Adrenal gland (tissue), 9 donors: ENCODE measurements at regions not wholly inside any gene's neighbourhood (a gene's known extent, or its start where the extent isn't known, plus 50 kb on each side); places are given as distances from the start of the nearest gene placed in this dataset.

Experiments
- DNase-seq, 7 donors: peaks; one replicate each; pipeline ENCODE4 v3.0.0-alpha.2; 2019 to 2020
- H3K27ac ChIP-seq, 5 donors: fragments of 200-600 bp; sonication (generic) in 4 of 5; 1 replicate in 3 of 5; 2 replicates in 2 of 5; pipeline versions ENCODE4 v1.5.1 to v1.8.0; 2016 to 2020; ENCODE audit warnings: mild to moderate bottlenecking in 1 of 5
- H3K27me3 ChIP-seq: fragments of 200-600 bp; 2 replicates; pipeline ENCODE4 v1.8.0; 2021
- H3K36me3 ChIP-seq, 2 donors: fragments of 200-600 bp; replicated peaks in 1 of 2; 1 replicate in 1 of 2; 2 replicates in 1 of 2; pipeline versions ENCODE4 v1.5.1 to v1.8.0; 2018 to 2022
- H3K4me1 ChIP-seq, 2 donors: fragments of 200-600 bp; replicated peaks in 1 of 2; 1 replicate in 1 of 2; 2 replicates in 1 of 2; pipeline versions ENCODE4 v1.5.1 to v1.8.0; 2018 to 2021
- H3K4me3 ChIP-seq, 4 donors: fragments of 200-600 bp; sonication (generic) in 3 of 4; one replicate each; pipeline ENCODE4 v1.5.1; 2016 to 2018
- H3K9me3 ChIP-seq, 3 donors: fragments of 200-600 bp; sonication (generic) in 1 of 3; replicated peaks in 1 of 3; 1 replicate in 2 of 3; 2 replicates in 1 of 3; pipeline versions ENCODE4 v1.5.1 to v1.8.0; 2016 to 2021
- CTCF ChIP-seq, 6 experiments: fragments of 450-650 bp in 4 of 6; fragments of 200-600 bp in 2 of 6; sonication (generic) in 1 of 6; IDR thresholded peaks; 1 replicate in 5 of 6; 2 replicates in 1 of 6; pipeline versions ENCODE4 v1.5.1 to v1.8.0; 2016 to 2021; ENCODE audit warnings: antibody characterized with exemption in 6 of 6, mild to moderate bottlenecking in 2 of 6, moderate library complexity in 1 of 6
- POLR2A ChIP-seq, 2 donors: fragments of 450-650 bp; IDR thresholded peaks; one replicate each; pipeline ENCODE4 v1.6.1; 2017; ENCODE audit warnings: antibody characterized with exemption in 2 of 2, mild to moderate bottlenecking in 2 of 2, moderate library complexity in 1 of 2
- WGBS, 4 donors: extraction: QIAGEN DNeasy Blood & Tissue Kit in 2 of 4; methylation state at CpG; one replicate each; pipeline versions ENCODE4 v1.1.5 to v1.1.7; 2013 to 2017; 5-methylcytosine and 5-hydroxymethylcytosine counted together
- intact Hi-C, 2 donors: fragments of 100-400 bp; cut with DNase I; formaldehyde crosslinking; loops; one replicate each; pipeline versions ENCODE4 v1.14.1 to v1.15.0; 2022 to 2023
- donor health status: healthy with polysubstance abuse.
- donor health status: Bipolar disorder and iron deficiency.
- donor health status: DM: yes; HTN: yes; CAD: no.
- donor health status: DM: no; HTN: no; CAD: no.
- donor health status: DM: no; HTN: no; CAD: no.

DNA sequence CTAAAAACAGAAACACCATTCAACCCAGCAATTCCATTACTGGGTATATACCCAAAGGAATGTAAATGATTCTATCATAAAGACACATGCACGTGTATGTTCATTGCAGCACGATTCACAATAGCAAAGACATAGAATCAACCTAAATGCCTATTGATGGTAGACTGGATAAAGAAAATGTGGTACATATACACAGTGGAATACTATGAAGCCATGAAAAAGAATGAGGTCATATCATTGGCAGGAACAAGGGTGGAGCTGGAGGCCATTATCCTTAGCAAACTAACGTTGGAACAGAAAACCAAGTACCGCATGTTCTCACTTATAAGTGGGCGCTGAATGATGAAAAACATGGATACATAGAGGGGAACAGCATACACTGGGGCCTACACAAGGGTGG is 77.2 kb upstream of the MYOCD start:
- Histone ChIP-seq H3K4me1 (no peaks in the 10 kb centered on the region), H3K4me3 (no peak overlapping the region), H3K36me3 (no peaks in the 10 kb centered on the region), H3K27me3 (no peaks in the 10 kb centered on the region), H3K9me3 (no peaks in the 10 kb centered on the region), H3K27ac (no peak overlapping the region)
- TF ChIP-seq POLR2A (IDR thresholded peaks at IDR 0.05) (no peak), CTCF (IDR thresholded peaks at IDR 0.05) (no peak)
- WGBS, 4 donors, result 79 to 88% (median 85%) methylated on average over 5 of the region's 5 CpGs
- intact Hi-C loops, result no loop called here
- DNase-seq, result no peak

- 82 to 88% (median 85%) methylated on average over 10 of the region's 10 CpGs for WGBS, 4 donors
- Histone ChIP-seq H3K27ac (no peak overlapping the region), H3K4me1 (no peaks in the 10 kb centered on the region), H3K9me3 (no peaks in the 10 kb centered on the region), H3K4me3 (no peak overlapping the region), H3K27me3 (no peaks in the 10 kb centered on the region), H3K36me3 (no peaks in the 10 kb centered on the region)
- no peak for TF ChIP-seq POLR2A (IDR thresholded peaks at IDR 0.05)
- no peak for TF ChIP-seq CTCF (IDR thresholded peaks at IDR 0.05)
- no peak for DNase-seq
- intact Hi-C loops, result no loop called here
Measured at GRCh38 chr17:12590417-12590816, 75.3 kb upstream of the MYOCD start.

DNA sequence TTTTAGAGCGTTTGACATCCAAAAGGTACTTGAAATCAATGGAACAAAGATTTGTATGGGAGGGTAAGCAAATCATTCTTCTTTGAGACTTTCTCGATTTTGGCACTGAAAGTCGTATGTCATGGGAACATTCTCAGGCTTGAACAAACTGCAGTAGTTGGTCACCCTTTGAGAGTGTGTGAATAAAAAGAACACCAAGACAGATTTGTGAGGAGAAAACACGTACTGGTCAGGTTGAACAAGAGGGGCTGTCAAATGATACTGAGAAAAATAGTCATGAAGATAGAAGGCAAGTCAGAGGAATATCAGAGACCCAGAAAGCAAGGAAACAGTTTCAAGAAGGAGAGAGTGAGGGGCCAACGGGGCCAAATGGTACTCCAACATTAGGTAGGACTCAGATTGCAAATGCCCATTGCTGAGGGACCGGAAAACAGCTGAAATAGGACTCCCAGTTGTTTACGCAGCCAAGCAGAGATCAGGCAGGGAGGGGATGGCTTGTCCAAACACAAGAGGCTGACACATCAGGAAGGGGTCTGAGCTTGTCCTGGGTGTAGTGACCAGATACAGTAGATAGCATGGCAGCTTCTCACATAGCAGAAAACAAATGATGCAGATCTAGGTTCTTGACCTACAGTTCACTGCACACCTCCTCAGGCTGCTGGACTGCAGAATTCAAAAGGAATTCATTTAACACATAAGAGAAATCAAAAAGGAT is 74.5 kb upstream of the MYOCD start:
- TF ChIP-seq CTCF (IDR thresholded peaks at IDR 0.05) (no peak), POLR2A (IDR thresholded peaks at IDR 0.05) (no peak)
- intact Hi-C loops, result no loop called here
- H3K4me1 ChIP-seq, result no peaks in the 10 kb centered on the region
- WGBS, 4 donors, result 63 to 68% (median 66%) methylated on average over 7 of the region's 7 CpGs
- H3K4me3 ChIP-seq, result no peak overlapping the region
- no peaks in the 10 kb centered on the region for H3K27me3 ChIP-seq
- no peak overlapping the region for H3K27ac ChIP-seq
- no peaks in the 10 kb centered on the region for H3K36me3 ChIP-seq
- no peak for DNase-seq
- H3K9me3 ChIP-seq, result no peaks in the 10 kb centered on the region

GRCh38 chr17:12592941-12593340 is 72.7 kb upstream of the MYOCD start:
- H3K4me3 ChIP-seq, result no peak overlapping the region
- 33 to 53% (median 46%) methylated on average over 3 of the region's 3 CpGs for WGBS, 4 donors
- no peaks in the 10 kb centered on the region for H3K27me3 ChIP-seq
- intact Hi-C loops, result no loop called here
- H3K36me3 ChIP-seq, result no peaks in the 10 kb centered on the region
- H3K9me3 ChIP-seq, result no peaks in the 10 kb centered on the region
- DNase-seq, result no peak
- H3K4me1 ChIP-seq, result no peaks in the 10 kb centered on the region
- no peak overlapping the region for H3K27ac ChIP-seq
- TF ChIP-seq POLR2A (IDR thresholded peaks at IDR 0.05), result no peak
- no peak for TF ChIP-seq CTCF (IDR thresholded peaks at IDR 0.05)
